HepG2 (cell line): ENCODE measurements at regions not wholly inside any gene's neighbourhood (a gene's known extent, or its start where the extent isn't known, plus 50 kb on each side); places are given as distances from the start of the nearest gene placed in this dataset.

Experiments
- ATAC-seq: fragments of 200-7000 bp; cut with Tn5 transposase; 3 replicates; pipeline ENCODE4 v1.9.1; 2020; ENCODE audit warnings: mild to moderate bottlenecking, moderate library complexity
- BruUV-seq: library from RNA; stranded (reverse); fragments of 400-500 nt; replicated peaks from 2 replicates; lab custom pipeline; 2021; lab: Mats Ljungman, UMichigan
- CTCF ChIA-PET: fragments of 300-600 bp; formaldehyde crosslinking; extraction: SDS; loops from one replicate; lab custom pipeline; 2021; ENCODE audit warnings: low total read pairs, inconsistent platforms, low intra/inter-chr PET ratio; lab: Yijun Ruan, JAX
- POLR2A ChIA-PET: fragments of 350-600 bp; sonication (Branson Sonifier 250); formaldehyde crosslinking; loops from one replicate; lab custom pipeline; 2020; ENCODE audit warnings: antibody characterized with exemption, inconsistent platforms; lab: Yijun Ruan, JAX
- DNase-seq: peaks from one replicate; pipeline ENCODE4 v3.0.0-alpha.2; 2015; ENCODE audit warnings: low spot score
- FAIRE-seq: peaks from 3 replicates; lab custom pipeline; 2011; peaks lifted over from hg19 to GRCh38; lab: Jason Lieb, UNC
- H2AFZ ChIP-seq: one replicate; pipeline ENCODE4 v1.6.1; 2011; ENCODE audit warnings: low read length, inconsistent platforms
- H3K27ac ChIP-seq: fragments of 300-600 bp; 3 replicates; pipeline ENCODE4 v1.8.0; 2011; ENCODE audit warnings: mixed run types, mild to moderate bottlenecking, mixed read lengths, low read length, inconsistent platforms; ENCODE audit not compliant: insufficient read depth; ENCODE audit errors: extremely low read length
- H3K27me3 ChIP-seq, 2 experiments: fragments of 200-600 bp in 1 of 2; 2 replicates in 1 of 2; 3 replicates in 1 of 2; pipeline versions ENCODE4 v1.6.0 to v1.8.0; 2011; ENCODE audit warnings: low read length in 2 of 2, mild to moderate bottlenecking in 2 of 2, moderate library complexity in 2 of 2, inconsistent platforms in 1 of 2; ENCODE audit not compliant: insufficient read depth in 2 of 2, control insufficient read depth in 1 of 2
- H3K36me3 ChIP-seq, 2 experiments: fragments of 200-600 bp in 1 of 2; replicated peaks in 1 of 2; 2 replicates in 1 of 2; 3 replicates in 1 of 2; pipeline versions ENCODE4 v1.5.1 to v1.8.0; 2011; ENCODE audit warnings: low read length in 2 of 2, inconsistent platforms in 1 of 2; ENCODE audit not compliant: insufficient read depth in 2 of 2, control insufficient read depth in 1 of 2
- H3K4me1 ChIP-seq: 2 replicates; pipeline ENCODE4 v1.5.1; 2012; ENCODE audit warnings: low read length, inconsistent platforms; ENCODE audit not compliant: insufficient read depth
- H3K4me2 ChIP-seq: 2 replicates; pipeline ENCODE4 v1.6.0; 2011; ENCODE audit warnings: low read depth, low read length, inconsistent platforms
- H3K4me3 ChIP-seq, 3 experiments: fragments of 200-600 bp in 1 of 3; sonication (generic), shearing (Covaris generic) in 1 of 3; replicated peaks in 1 of 3; 2 replicates each; pipeline ENCODE4 v1.5.1; 2011 to 2016; ENCODE audit warnings: low read length in 3 of 3, inconsistent platforms in 2 of 3, low read depth in 2 of 3, mild to moderate bottlenecking in 2 of 3, control low read depth in 1 of 3, mixed read lengths in 1 of 3; ENCODE audit not compliant: insufficient read depth in 1 of 3
- H3K79me2 ChIP-seq: one replicate; pipeline ENCODE4 v1.6.1; 2011; ENCODE audit warnings: low read length, inconsistent platforms; ENCODE audit not compliant: insufficient read depth
- H3K9ac ChIP-seq: 2 replicates; pipeline ENCODE4 v1.6.0; 2011; ENCODE audit warnings: mild to moderate bottlenecking, low read depth, low read length, inconsistent platforms; ENCODE audit not compliant: insufficient read depth
- H3K9me3 ChIP-seq: 2 replicates; pipeline ENCODE4 v1.5.1; 2012; ENCODE audit warnings: mild to moderate bottlenecking, low read length
- H4K20me1 ChIP-seq: 2 replicates; pipeline ENCODE4 v1.6.0; 2011; ENCODE audit warnings: inconsistent platforms, mild to moderate bottlenecking, low read length, moderate library complexity; ENCODE audit not compliant: insufficient read depth
- CAMTA2 ChIP-seq: sonication (generic); formaldehyde crosslinking; IDR thresholded peaks from 2 replicates; pipeline ENCODE4 v1.4.0; 2020; ENCODE audit warnings: mild to moderate bottlenecking, missing genetic modification reagents, borderline replicate concordance
- IKZF5 ChIP-seq: IDR thresholded peaks from 2 replicates; pipeline ENCODE4 v1.6.1; 2018; ENCODE audit warnings: missing genetic modification reagents, mild to moderate bottlenecking, missing compliant biosample characterization
- KLF15 ChIP-seq: sonication (generic); formaldehyde crosslinking; IDR thresholded peaks from 2 replicates; pipeline ENCODE4 v1.8.1; 2023; ENCODE audit warnings: borderline replicate concordance, mild to moderate bottlenecking, inconsistent platforms, missing genetic modification reagents, mixed read lengths
- MBD4 ChIP-seq: IDR thresholded peaks from 2 replicates; pipeline ENCODE4 v1.6.1; 2012; ENCODE audit warnings: low read length, inconsistent platforms, borderline replicate concordance
- NR1H2 ChIP-seq: sonication (generic); formaldehyde crosslinking; IDR thresholded peaks from 2 replicates; pipeline ENCODE4 v1.8.1; 2022; ENCODE audit warnings: low read depth, missing genetic modification reagents, borderline replicate concordance
- PAXIP1 ChIP-seq: sonication (generic); formaldehyde crosslinking; conservative IDR thresholded peaks from 2 replicates; pipeline ENCODE4 v1.4.0; 2020; ENCODE audit warnings: mild to moderate bottlenecking, missing genetic modification reagents, moderate library complexity
- PBX3 ChIP-seq: sonication (generic); formaldehyde crosslinking; IDR thresholded peaks from 2 replicates; pipeline ENCODE4 v1.8.1; 2023; ENCODE audit warnings: missing genetic modification reagents, inconsistent platforms, borderline replicate concordance
- PLRG1 ChIP-seq: fragments of 450-650 bp; conservative IDR thresholded peaks from 2 replicates; pipeline ENCODE4 v1.6.1; 2016
- RARG ChIP-seq: sonication (generic); formaldehyde crosslinking; IDR thresholded peaks from 2 replicates; pipeline ENCODE4 v1.4.0; 2020; ENCODE audit warnings: low read depth, mild to moderate bottlenecking, missing genetic modification reagents
- SOX5 ChIP-seq: IDR thresholded peaks from 2 replicates; pipeline ENCODE4 v1.6.1; 2016; ENCODE audit warnings: borderline replicate concordance
- TBP ChIP-seq: sonication (generic); formaldehyde crosslinking; IDR thresholded peaks from 2 replicates; pipeline ENCODE4 v1.5.0; 2020; ENCODE audit warnings: missing genetic modification reagents
- XBP1 ChIP-seq: sonication (generic); formaldehyde crosslinking; IDR thresholded peaks from 2 replicates; pipeline ENCODE4 v1.5.0; 2020; ENCODE audit warnings: missing genetic modification reagents
- YY1 ChIP-seq: IDR thresholded peaks from 2 replicates; pipeline ENCODE4 v1.6.1; 2011; ENCODE audit warnings: low read length, low read depth, moderate library complexity, mild to moderate bottlenecking; ENCODE audit not compliant: insufficient read depth, insufficient replicate concordance
- ZBTB38 ChIP-seq: sonication (generic); formaldehyde crosslinking; IDR thresholded peaks from 2 replicates; pipeline ENCODE4 v1.5.1; 2020; ENCODE audit warnings: mild to moderate bottlenecking, missing genetic modification reagents
- ZNF260 ChIP-seq: sonication (generic); formaldehyde crosslinking; IDR thresholded peaks from 2 replicates; pipeline ENCODE4 v1.4.0; 2020; ENCODE audit warnings: missing genetic modification reagents, low read depth, mild to moderate bottlenecking, borderline replicate concordance
- ZNF451 ChIP-seq: sonication (generic); formaldehyde crosslinking; IDR thresholded peaks from 2 replicates; pipeline ENCODE4 v1.5.0; 2020; ENCODE audit warnings: mild to moderate bottlenecking, missing genetic modification reagents
- ZNF670 ChIP-seq: sonication (generic); formaldehyde crosslinking; IDR thresholded peaks from 2 replicates; pipeline ENCODE4 v1.8.0; 2022; ENCODE audit warnings: mild to moderate bottlenecking, missing genetic modification reagents, borderline replicate concordance
- ZNF780A ChIP-seq: sonication (generic); formaldehyde crosslinking; IDR thresholded peaks from 2 replicates; pipeline ENCODE4 v1.8.0; 2022; ENCODE audit warnings: mild to moderate bottlenecking, missing genetic modification reagents, moderate library complexity
- WGBS: methylation state at CpG from one replicate; pipeline ENCODE4 v1.1.6; 2017; ENCODE audit warnings: low lambda C conversion rate; 5-methylcytosine and 5-hydroxymethylcytosine counted together
- in situ Hi-C: cut with HindIII; loops from 2 replicates; pipeline ENCODE4 v1.10.0; 2017; ENCODE audit warnings: low pct_unique_long_range_greater_than_20kb; ENCODE audit not compliant: extremely low pct_ligation_motif_present
- intact Hi-C: fragments of 100-400 bp; cut with micrococcal nuclease; formaldehyde crosslinking; loops from one replicate; pipeline ENCODE4 v1.10.0; 2022; ENCODE audit not compliant: unreplicated experiment

GRCh38 chr4:28488021-28488420 lies 1627.4 kb downstream of the STIM2 start (continued):
- TF ChIP-seq MBD4: no peak
- TF ChIP-seq PBX3 (CRISPR knock-in tag): no peak
- TF ChIP-seq XBP1 (CRISPR knock-in tag): no peak
- TF ChIP-seq CAMTA2: no peak
- no peak for TF ChIP-seq SOX5 (CRISPR knock-in tag)

GRCh38 chr4:28490669-28491068 lies 1630.0 kb downstream of the STIM2 start:
- no peaks in the 10 kb centered on the region for H3K27me3 ChIP-seq
- CTCF ChIA-PET: no interaction called here
- POLR2A ChIA-PET: no interaction called here
- no peak overlapping the region for H3K4me2 ChIP-seq
- no peak for DNase-seq
- no peak for FAIRE-seq
- H2AFZ ChIP-seq: no peak overlapping the region
- in situ Hi-C loops (no loop called here), intact Hi-C loops (no loop called here)
- H3K36me3 ChIP-seq: no peaks in the 10 kb centered on the region
- H3K79me2 ChIP-seq: no peaks in the 10 kb centered on the region
- H3K9ac ChIP-seq: no peak overlapping the region
- BruUV-seq: no TSS peak
- H3K27ac ChIP-seq: no peak overlapping the region
- no peak overlapping the region for H3K4me3 ChIP-seq
- no peaks in the 10 kb centered on the region for H4K20me1 ChIP-seq
- 31% methylated on average over 3 of the region's 3 CpGs for WGBS
- peaks cover 75% of the 10 kb centered on the region for H3K9me3 ChIP-seq
- no peaks in the 10 kb centered on the region for H3K4me1 ChIP-seq
- no peak for ATAC-seq
- TF ChIP-seq ZNF260 (CRISPR knock-in tag) (no peak), ZNF780A (no peak), TBP (CRISPR knock-in tag) (no peak), KLF15 (no peak), ZNF451 (CRISPR knock-in tag) (no peak), ZBTB38 (CRISPR knock-in tag) (no peak), PAXIP1 (CRISPR knock-in tag) (no peak), NR1H2 (CRISPR knock-in tag) (no peak), YY1 (no peak), PLRG1 (no peak), ZNF670 (CRISPR knock-in tag) (no peak), RARG (CRISPR knock-in tag) (no peak), IKZF5 (CRISPR knock-in tag) (no peak)
